Testis (tissue), 2 donors: ENCODE measurements at regions not wholly inside any gene's neighbourhood (a gene's known extent, or its start where the extent isn't known, plus 50 kb on each side); places are given as distances from the start of the nearest gene placed in this dataset.

Experiments
- DNase-seq: peaks from one replicate; pipeline ENCODE4 v3.0.0-alpha.2; 2019
- H3K27ac ChIP-seq, 2 donors: fragments of 200-600 bp; sonication (generic); one replicate each; pipeline ENCODE4 v1.5.1; 2019
- H3K27me3 ChIP-seq: fragments of 200-600 bp; sonication (generic); one replicate; pipeline ENCODE4 v1.5.1; 2019
- H3K36me3 ChIP-seq: fragments of 200-600 bp; sonication (generic); one replicate; pipeline ENCODE4 v1.5.1; 2017; ENCODE audit warnings: low read depth; ENCODE audit errors: missing control alignments
- H3K4me1 ChIP-seq: fragments of 200-600 bp; sonication (generic); one replicate; pipeline ENCODE4 v1.5.1; 2019
- H3K4me3 ChIP-seq, 2 donors: fragments of 200-600 bp; sonication (generic); one replicate each; pipeline ENCODE4 v1.5.1; 2017 to 2019
- H3K9me3 ChIP-seq: fragments of 200-600 bp; sonication (generic); one replicate; pipeline ENCODE4 v1.5.1; 2017
- CTCF ChIP-seq, 3 experiments: fragments of 450-650 bp in 2 of 3; fragments of 200-600 bp in 1 of 3; sonication (generic) in 1 of 3; IDR thresholded peaks; one replicate each; pipeline ENCODE4 v1.5.1; 2016 to 2019; ENCODE audit warnings: antibody characterized with exemption in 3 of 3, mild to moderate bottlenecking in 2 of 3, moderate library complexity in 1 of 3
- POLR2A ChIP-seq: fragments of 450-650 bp; IDR thresholded peaks from one replicate; pipeline ENCODE4 v1.6.1; 2017; ENCODE audit warnings: antibody characterized with exemption, mild to moderate bottlenecking, moderate library complexity
- WGBS, 2 donors: methylation state at CpG; one replicate each; pipeline ENCODE4 v1.1.5; 2018; 5-methylcytosine and 5-hydroxymethylcytosine counted together
- intact Hi-C: fragments of 100-400 bp; cut with DNase I; formaldehyde crosslinking; loops from one replicate; pipeline ENCODE4 v1.15.1; 2023; ENCODE audit warnings: low total_unique reads

DNA sequence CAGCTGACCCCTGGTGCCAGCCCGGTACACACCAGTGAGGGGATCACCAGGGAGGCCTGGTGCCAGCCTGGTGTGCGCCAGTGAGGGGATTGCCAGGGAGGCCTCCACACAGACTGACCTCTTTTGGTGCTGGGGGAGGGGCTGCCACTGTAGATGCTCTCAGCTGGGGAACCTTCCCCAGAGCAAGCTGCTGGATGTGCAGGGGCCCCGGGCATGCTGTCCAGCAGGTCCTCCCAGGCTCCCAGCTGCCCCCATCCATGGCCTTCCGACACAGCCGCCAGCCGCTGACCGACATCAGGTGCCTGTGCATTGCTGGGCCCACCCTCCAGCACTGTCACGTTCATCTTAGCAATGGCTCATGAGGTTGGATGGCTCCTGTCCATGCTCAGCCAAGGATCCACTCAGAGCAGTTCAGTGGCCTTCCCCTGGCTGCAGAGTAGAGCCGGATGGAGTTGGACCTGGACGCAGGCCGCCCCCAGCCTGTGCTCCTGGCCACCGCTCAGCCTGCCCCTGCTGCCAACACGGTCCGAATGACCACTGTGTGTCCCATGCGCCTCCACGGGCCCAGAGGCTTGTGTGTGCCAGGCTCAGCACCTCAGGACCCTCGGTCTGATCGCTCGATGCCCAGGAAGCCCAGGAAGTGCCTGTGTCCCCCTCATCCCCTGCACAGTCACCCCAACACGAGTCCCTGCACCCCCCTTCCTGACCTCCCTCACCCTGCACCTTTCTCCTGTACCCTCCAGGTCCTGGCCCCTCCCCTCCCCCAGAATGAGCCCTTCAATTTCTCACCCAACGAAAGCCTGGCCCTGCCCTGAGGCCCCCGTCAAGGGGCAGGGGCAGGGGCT is 95.7 kb downstream of the YTHDF1 start:
- H3K27me3 ChIP-seq, result no peaks in the 10 kb centered on the region

GRCh38 chr20:63119121-63119962 is 96.6 kb downstream of the YTHDF1 start:
- intact Hi-C loops, result no loop called here
- no peak overlapping the region for H3K27ac ChIP-seq
- no peak for DNase-seq
- H3K36me3 ChIP-seq, result no peaks in the 10 kb centered on the region
- H3K9me3 ChIP-seq, result no peaks in the 10 kb centered on the region
- WGBS, 2 donors, result 54 to 60% methylated on average over 20 to 22 of the region's 23 CpGs
- TF ChIP-seq POLR2A (no peak), CTCF (IDR thresholded peaks at IDR 0.05) (no peak)
- no peak overlapping the region for H3K4me3 ChIP-seq
- no peaks in the 10 kb centered on the region for H3K27me3 ChIP-seq
- H3K4me1 ChIP-seq, result no peaks in the 10 kb centered on the region

More for the DNA sequence above, 95.7 kb downstream of the YTHDF1 start:
- no peak for DNase-seq
- H3K36me3 ChIP-seq, result no peaks in the 10 kb centered on the region
- intact Hi-C loops, result no loop called here
- H3K27ac ChIP-seq, result no peak overlapping the region
- no peaks in the 10 kb centered on the region for H3K9me3 ChIP-seq
- 57 to 74% methylated on average over 9 to 22 of the region's 22 CpGs for WGBS, 2 donors
- H3K4me1 ChIP-seq, result no peaks in the 10 kb centered on the region
- H3K4me3 ChIP-seq, result no peak overlapping the region
- TF ChIP-seq CTCF (IDR thresholded peaks at IDR 0.05) (no peak), POLR2A (no peak)

- no peaks in the 10 kb centered on the region for H3K4me1 ChIP-seq
- DNase-seq, result no peak
- TF ChIP-seq CTCF (IDR thresholded peaks at IDR 0.05), result no peak
- TF ChIP-seq POLR2A, result no peak
- intact Hi-C loops, result no loop called here
- WGBS, 2 donors, result 81 to 83% methylated on average over 38 of the region's 38 CpGs
- H3K36me3 ChIP-seq, result no peaks in the 10 kb centered on the region
- no peak overlapping the region for H3K4me3 ChIP-seq
- no peak overlapping the region for H3K27ac ChIP-seq
- no peaks in the 10 kb centered on the region for H3K27me3 ChIP-seq
- no peaks in the 10 kb centered on the region for H3K9me3 ChIP-seq
Measured at GRCh38 chr20:63118303-63119120, 97.4 kb downstream of the YTHDF1 start.

- DNase-seq, result no peak
- no peak overlapping the region for H3K4me3 ChIP-seq
- H3K9me3 ChIP-seq, result no peaks in the 10 kb centered on the region
- H3K27ac ChIP-seq, result no peak overlapping the region
- TF ChIP-seq CTCF (IDR thresholded peaks at IDR 0.05) (no peak), POLR2A (no peak)
- H3K36me3 ChIP-seq, result no peaks in the 10 kb centered on the region
- H3K4me1 ChIP-seq, result no peaks in the 10 kb centered on the region
- intact Hi-C loops, result no loop called here
- 66 to 82% methylated on average over 12 to 25 of the region's 25 CpGs for WGBS, 2 donors
- no peaks in the 10 kb centered on the region for H3K27me3 ChIP-seq
Measured at GRCh38 chr20:63117661-63118302, 98.1 kb downstream of the YTHDF1 start.
